Endothelial cell of umbilical vein (primary cell): ENCODE measurements at regions not wholly inside any gene's neighbourhood (a gene's known extent, or its start where the extent isn't known, plus 50 kb on each side); places are given as distances from the start of the nearest gene placed in this dataset.

Experiments used
- BruUV-seq: library from RNA; stranded (reverse); fragments of 400-500 nt; replicated peaks from 2 replicates; lab custom pipeline; 2021; lab: Mats Ljungman, UMichigan
- CTCF ChIA-PET: fragments of 300-600, 350-600 bp; sonication (Branson Sonifier 250); formaldehyde crosslinking; loops from one replicate; lab custom pipeline; 2021; ENCODE audit warnings: antibody characterized with exemption, inconsistent platforms; lab: Charles Lee
- POLR2A ChIA-PET: fragments of 300-600, 350-600 bp; sonication (Branson Sonifier 250); formaldehyde crosslinking; loops from one replicate; lab custom pipeline; 2021; ENCODE audit warnings: antibody characterized with exemption, inconsistent platforms; lab: Charles Lee
- DNase-seq: peaks from one replicate; pipeline ENCODE4 v3.0.0-alpha.2; 2011; ENCODE audit warnings: low read depth, low spot score
- FAIRE-seq: peaks from 2 replicates; lab custom pipeline; 2011; peaks lifted over from hg19 to GRCh38; lab: Jason Lieb, UNC
- H2AFZ ChIP-seq: 2 replicates; pipeline ENCODE4 v1.6.0; 2012; ENCODE audit warnings: low read depth, low read length, control low read depth, inconsistent platforms
- H3K27ac ChIP-seq: 2 replicates; pipeline ENCODE4 v1.5.1; 2011; ENCODE audit warnings: low read depth, mild to moderate bottlenecking, control low read depth, low read length, moderate library complexity; ENCODE audit not compliant: insufficient read depth
- H3K27me3 ChIP-seq, 2 experiments: 2 replicates each; pipeline versions ENCODE4 v1.6.0 to v1.6.1; 2011; ENCODE audit warnings: low read length in 2 of 2, mixed read lengths in 1 of 2; ENCODE audit not compliant: control insufficient read depth in 2 of 2, insufficient read depth in 2 of 2
- H3K36me3 ChIP-seq, 2 experiments: 2 replicates in 1 of 2; 3 replicates in 1 of 2; pipeline ENCODE4 v1.5.1; 2011; ENCODE audit warnings: low read length in 2 of 2, mild to moderate bottlenecking in 1 of 2, moderate library complexity in 1 of 2; ENCODE audit not compliant: control insufficient read depth in 2 of 2, insufficient read depth in 2 of 2; ENCODE audit errors: extremely low read depth in 1 of 2
- H3K4me1 ChIP-seq: 3 replicates; pipeline ENCODE4 v1.5.1; 2011; ENCODE audit warnings: mild to moderate bottlenecking, low read length; ENCODE audit not compliant: control insufficient read depth, insufficient read depth; ENCODE audit errors: extremely low read depth
- H3K4me2 ChIP-seq: 2 replicates; pipeline ENCODE4 v1.6.1; 2011; ENCODE audit warnings: low read length, control low read depth, mixed read lengths; ENCODE audit not compliant: insufficient read depth
- H3K4me3 ChIP-seq, 3 experiments: fragments of 200-600 bp in 1 of 3; sonication (generic), shearing (Covaris generic) in 1 of 3; replicated peaks in 1 of 3; 2 replicates each; pipeline ENCODE4 v1.5.1; 2011 to 2016; ENCODE audit warnings: control low read depth in 3 of 3, low read length in 3 of 3, mild to moderate bottlenecking in 2 of 3, inconsistent platforms in 1 of 3, low read depth in 1 of 3, moderate library complexity in 1 of 3; ENCODE audit not compliant: insufficient read depth in 1 of 3
- H3K79me2 ChIP-seq: 2 replicates; pipeline ENCODE4 v1.6.0; 2012; ENCODE audit warnings: low read length, inconsistent platforms; ENCODE audit not compliant: control insufficient read depth, insufficient read depth
- H3K9ac ChIP-seq: replicated peaks from 2 replicates; pipeline ENCODE3; 2011; ENCODE audit warnings: low read length, control low read depth; ENCODE audit not compliant: insufficient read depth; ENCODE audit errors: extremely low read depth
- H3K9me1 ChIP-seq: replicated peaks from 3 replicates; pipeline ENCODE4 v1.6.0; 2011; ENCODE audit warnings: mild to moderate bottlenecking, low read length; ENCODE audit not compliant: control insufficient read depth, insufficient read depth; ENCODE audit errors: extremely low read depth
- H3K9me3 ChIP-seq: replicated peaks from 2 replicates; pipeline ENCODE4 v1.5.1; 2012; ENCODE audit warnings: low read length, inconsistent platforms; ENCODE audit not compliant: control insufficient read depth, insufficient read depth
- H4K20me1 ChIP-seq: replicated peaks from 2 replicates; pipeline ENCODE3; 2011; ENCODE audit warnings: mild to moderate bottlenecking, low read length; ENCODE audit not compliant: control insufficient read depth, insufficient read depth; ENCODE audit errors: extremely low read depth
- EZH2 ChIP-seq: IDR thresholded peaks from 2 replicates; pipeline ENCODE4 v1.6.1; 2012; ENCODE audit warnings: borderline replicate concordance, low read depth, mild to moderate bottlenecking, moderate library complexity, low read length, inconsistent platforms; ENCODE audit not compliant: severe bottlenecking
- FOS ChIP-seq: IDR thresholded peaks from 2 replicates; pipeline ENCODE4 v1.6.1; 2011; ENCODE audit warnings: mild to moderate bottlenecking, low read length, moderate library complexity, borderline replicate concordance; ENCODE audit not compliant: insufficient read depth
- GATA2 ChIP-seq: IDR thresholded peaks from 2 replicates; pipeline ENCODE4 v1.7.0; 2011; ENCODE audit warnings: low read depth, mild to moderate bottlenecking, moderate library complexity, mixed read lengths, low read length; ENCODE audit not compliant: insufficient read length, insufficient read depth
- JUN ChIP-seq: IDR thresholded peaks from 2 replicates; pipeline ENCODE4 v1.6.1; 2011; ENCODE audit warnings: borderline replicate concordance, low read depth; ENCODE audit not compliant: insufficient read length, insufficient read depth
- MYC ChIP-seq: IDR thresholded peaks from one replicate; pipeline ENCODE4 v1.6.1; 2011; ENCODE audit warnings: mild to moderate bottlenecking, low read depth, low read length
- POLR2A ChIP-seq: IDR thresholded peaks from 2 replicates; pipeline ENCODE4 v1.6.1; 2012; ENCODE audit warnings: low read depth, mild to moderate bottlenecking, control low read depth, low read length
- POLR2AphosphoS5 ChIP-seq: IDR thresholded peaks from 2 replicates; pipeline ENCODE4 v1.6.1; 2012; ENCODE audit warnings: low read depth, mild to moderate bottlenecking, control low read depth, low read length, moderate library complexity; ENCODE audit not compliant: insufficient read depth
- dilution Hi-C: fragments of 300-500 bp; cut with MboI; formaldehyde crosslinking; loops from one replicate; pipeline ENCODE4 v1.15.0; 2019; ENCODE audit warnings: low sequenced_read_pairs; ENCODE audit not compliant: extremely low pct_ligation_motif_present
- intact Hi-C: fragments of 100-400 bp; cut with micrococcal nuclease; formaldehyde crosslinking; loops from one replicate; pipeline ENCODE4 v1.10.0; 2022
- TF ChIP-seq, protein P1 (sequence below): IDR thresholded peaks from 2 replicates; pipeline ENCODE4 v1.6.1; 2011; ENCODE audit not compliant: insufficient read depth, insufficient read length
- TF ChIP-seq, protein P2 (sequence below), 2 donors: IDR thresholded peaks; 1 replicate in 1 of 2; 2 replicates in 1 of 2; pipeline ENCODE4 v1.5.1; 2011; ENCODE audit warnings: low read length in 2 of 2, mild to moderate bottlenecking in 2 of 2, moderate library complexity in 2 of 2, control low read depth in 1 of 2, inconsistent platforms in 1 of 2, low read depth in 1 of 2; ENCODE audit not compliant: insufficient read depth in 1 of 2; ENCODE audit errors: extremely low read depth in 1 of 2

DNA sequence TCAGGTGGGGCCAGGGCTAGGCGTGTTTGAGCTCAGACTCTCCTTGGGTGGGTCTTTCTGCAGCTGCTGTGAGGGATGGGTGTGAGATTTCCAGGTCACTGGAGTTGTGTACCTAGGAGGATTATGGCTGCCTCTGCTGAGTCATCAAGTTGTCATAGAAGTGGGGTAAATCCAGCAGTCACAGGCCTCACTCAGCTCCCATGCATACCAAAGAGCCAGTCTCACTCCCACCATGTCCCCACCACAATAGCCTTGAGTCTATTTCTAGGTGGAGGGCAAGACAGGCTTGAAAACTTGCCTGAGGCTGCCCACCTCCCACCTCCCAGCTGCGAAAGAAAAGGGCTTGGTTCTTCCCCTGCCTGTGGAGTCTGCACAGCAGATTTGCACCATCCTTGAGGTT, 194.0 kb upstream of the PCDH17 start:
- dilution Hi-C loops (no loop called here), intact Hi-C loops (no loop called here)
- no peaks in the 10 kb centered on the region for H3K9me3 ChIP-seq
- FAIRE-seq (no peak), DNase-seq (no peak)
- ChIA-PET POLR2A (no interaction called here), CTCF (no interaction called here)
- no peak overlapping the region for H3K9ac ChIP-seq
- BruUV-seq, result no TSS peak
- H4K20me1 ChIP-seq, result no peaks in the 10 kb centered on the region
- H2AFZ ChIP-seq, result no peak overlapping the region
- H3K9me1 ChIP-seq, result no peaks in the 10 kb centered on the region
- H3K4me2 ChIP-seq, result no peak overlapping the region
- H3K27me3 ChIP-seq, result no peaks in the 10 kb centered on the region
- H3K27ac ChIP-seq, result no peak overlapping the region
- TF ChIP-seq EZH2, result no peak
- TF ChIP-seq, protein P1, sequence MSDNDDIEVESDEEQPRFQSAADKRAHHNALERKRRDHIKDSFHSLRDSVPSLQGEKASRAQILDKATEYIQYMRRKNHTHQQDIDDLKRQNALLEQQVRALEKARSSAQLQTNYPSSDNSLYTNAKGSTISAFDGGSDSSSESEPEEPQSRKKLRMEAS, result no peak
- TF ChIP-seq MYC, result no peak
- no peak for TF ChIP-seq JUN
- TF ChIP-seq, protein P2, sequence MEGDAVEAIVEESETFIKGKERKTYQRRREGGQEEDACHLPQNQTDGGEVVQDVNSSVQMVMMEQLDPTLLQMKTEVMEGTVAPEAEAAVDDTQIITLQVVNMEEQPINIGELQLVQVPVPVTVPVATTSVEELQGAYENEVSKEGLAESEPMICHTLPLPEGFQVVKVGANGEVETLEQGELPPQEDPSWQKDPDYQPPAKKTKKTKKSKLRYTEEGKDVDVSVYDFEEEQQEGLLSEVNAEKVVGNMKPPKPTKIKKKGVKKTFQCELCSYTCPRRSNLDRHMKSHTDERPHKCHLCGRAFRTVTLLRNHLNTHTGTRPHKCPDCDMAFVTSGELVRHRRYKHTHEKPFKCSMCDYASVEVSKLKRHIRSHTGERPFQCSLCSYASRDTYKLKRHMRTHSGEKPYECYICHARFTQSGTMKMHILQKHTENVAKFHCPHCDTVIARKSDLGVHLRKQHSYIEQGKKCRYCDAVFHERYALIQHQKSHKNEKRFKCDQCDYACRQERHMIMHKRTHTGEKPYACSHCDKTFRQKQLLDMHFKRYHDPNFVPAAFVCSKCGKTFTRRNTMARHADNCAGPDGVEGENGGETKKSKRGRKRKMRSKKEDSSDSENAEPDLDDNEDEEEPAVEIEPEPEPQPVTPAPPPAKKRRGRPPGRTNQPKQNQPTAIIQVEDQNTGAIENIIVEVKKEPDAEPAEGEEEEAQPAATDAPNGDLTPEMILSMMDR (IDR thresholded peaks at IDR 0.05; ENCODE audit: extremely low read depth in 1 of 2, insufficient read depth in 1 of 2, low read depth in 1 of 2, low read length in 2 of 2), result no peak
- no peaks in the 10 kb centered on the region for H3K36me3 ChIP-seq
- H3K4me1 ChIP-seq, result no peaks in the 10 kb centered on the region
- no peaks in the 10 kb centered on the region for H3K79me2 ChIP-seq
- no peak overlapping the region for H3K4me3 ChIP-seq

DNA sequence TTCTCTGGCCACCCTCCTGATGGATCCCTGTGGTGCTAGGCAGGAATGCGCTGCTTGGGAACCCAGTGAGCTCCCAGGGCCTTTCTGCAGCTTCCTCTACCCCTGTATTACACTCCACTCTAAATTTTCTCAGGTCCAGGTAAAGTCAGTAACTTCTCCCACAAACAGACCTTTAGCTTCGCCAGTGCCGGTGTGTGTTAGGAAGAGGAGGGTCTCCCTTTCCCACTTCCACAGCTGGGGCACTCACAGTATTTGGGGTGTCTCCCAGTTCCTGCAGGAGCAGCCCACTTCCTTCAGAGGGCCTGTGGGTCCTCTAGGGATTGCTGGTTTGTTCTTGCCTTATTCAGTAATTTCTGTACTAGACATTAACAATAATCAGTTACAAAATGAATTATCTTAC, 193.5 kb upstream of the PCDH17 start:
- intact Hi-C loops, result no loop called here
- Histone ChIP-seq H3K9me1 (no peaks in the 10 kb centered on the region), H3K36me3 (no peaks in the 10 kb centered on the region), H3K4me3 (no peak overlapping the region), H3K4me1 (no peaks in the 10 kb centered on the region), H3K79me2 (no peaks in the 10 kb centered on the region), H2AFZ (no peak overlapping the region), H3K27ac (no peak overlapping the region), H3K9me3 (no peaks in the 10 kb centered on the region), H3K27me3 (no peaks in the 10 kb centered on the region), H4K20me1 (no peaks in the 10 kb centered on the region), H3K4me2 (no peak overlapping the region), H3K9ac (no peak overlapping the region)
- FAIRE-seq, result no peak
- ChIA-PET CTCF (no interaction called here), POLR2A (no interaction called here)
- TF ChIP-seq POLR2A, result no peak
- TF ChIP-seq, protein P1, result no peak
- no peak for TF ChIP-seq EZH2
- no peak for TF ChIP-seq FOS
- TF ChIP-seq POLR2AphosphoS5, result no peak
- no peak for TF ChIP-seq GATA2
- TF ChIP-seq JUN, result no peak
- no peak for TF ChIP-seq MYC
- TF ChIP-seq, protein P2 (IDR thresholded peaks at IDR 0.05; ENCODE audit: extremely low read depth in 1 of 2, insufficient read depth in 1 of 2, low read depth in 1 of 2, low read length in 2 of 2), result no peak
- no peak for DNase-seq
- dilution Hi-C loops, result no loop called here
- no TSS peak for BruUV-seq
